ENCODE measurements at regions not wholly inside any gene's neighbourhood (a gene's known extent, or its start where the extent isn't known, plus 50 kb on each side); places are given as distances from the start of the nearest gene placed in this dataset.

- no peak for DNase-seq (ENCODE audit: low read depth, low spot score)
- H3K27me3 ChIP-seq (ENCODE audit: control insufficient read depth, insufficient read depth, low read length): no peaks in the 10 kb centered on the region
- no peak overlapping the region for H3K4me3 ChIP-seq (ENCODE audit: low read length)
- H3K27ac ChIP-seq (ENCODE audit: low read length): no peak overlapping the region
- no peaks in the 10 kb centered on the region for H3K36me3 ChIP-seq (ENCODE audit: control insufficient read depth, insufficient read depth, low read length)
- no peaks in the 10 kb centered on the region for H3K4me1 ChIP-seq (ENCODE audit: control insufficient read depth, insufficient read depth, low read length)
- no peaks in the 10 kb centered on the region for H3K9me3 ChIP-seq (ENCODE audit: control insufficient read depth, insufficient read depth, low read length)
Observed at GRCh38 chr1:209484429-209484828, 99.1 kb upstream of the CAMK1G start.

- Histone ChIP-seq H3K4me1 (ENCODE audit: control insufficient read depth, insufficient read depth, low read length) (no peaks in the 10 kb centered on the region), H3K4me3 (ENCODE audit: low read length) (no peak overlapping the region), H3K27me3 (ENCODE audit: control insufficient read depth, insufficient read depth, low read length) (no peaks in the 10 kb centered on the region), H3K36me3 (ENCODE audit: control insufficient read depth, insufficient read depth, low read length) (no peaks in the 10 kb centered on the region), H3K9me3 (ENCODE audit: control insufficient read depth, insufficient read depth, low read length) (no peaks in the 10 kb centered on the region), H3K27ac (ENCODE audit: low read length) (no peak overlapping the region)
- DNase-seq (ENCODE audit: low read depth, low spot score): no peak
- no CpG with 5 or more reads among the region's 2 CpGs for WGBS (ENCODE audit: insufficient coverage, insufficient read length)
Observed at GRCh38 chr1:209485167-209485566, 98.3 kb upstream of the CAMK1G start.

DNA sequence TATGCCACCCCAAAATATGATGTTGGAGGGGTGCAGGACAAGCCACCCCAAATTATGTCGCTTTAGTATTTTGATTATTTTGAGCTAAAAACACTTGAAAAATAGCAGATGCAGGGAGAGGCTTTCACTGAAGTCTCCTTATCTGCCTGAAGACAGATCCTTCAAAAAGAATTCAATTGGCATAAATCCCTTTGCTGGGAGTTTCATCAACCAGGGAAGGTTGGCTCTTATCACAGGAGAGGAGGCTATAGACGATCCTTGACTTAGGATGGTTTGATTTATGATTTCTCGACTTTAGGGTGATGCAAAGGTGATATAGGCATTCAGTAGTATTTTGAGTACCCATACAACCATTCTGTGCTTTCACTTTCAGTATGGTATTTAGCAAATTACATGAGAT, 97.8 kb upstream of the CAMK1G start:
- no CpG with 5 or more reads among the region's 3 CpGs for WGBS (ENCODE audit: insufficient coverage, insufficient read length)
- DNase-seq (ENCODE audit: low read depth, low spot score): no peak
- no peak overlapping the region for H3K27ac ChIP-seq (ENCODE audit: low read length)
- H3K27me3 ChIP-seq (ENCODE audit: control insufficient read depth, insufficient read depth, low read length): no peaks in the 10 kb centered on the region
- no peaks in the 10 kb centered on the region for H3K36me3 ChIP-seq (ENCODE audit: control insufficient read depth, insufficient read depth, low read length)
- H3K4me3 ChIP-seq (ENCODE audit: low read length): no peak overlapping the region
- no peaks in the 10 kb centered on the region for H3K9me3 ChIP-seq (ENCODE audit: control insufficient read depth, insufficient read depth, low read length)
- H3K4me1 ChIP-seq (ENCODE audit: control insufficient read depth, insufficient read depth, low read length): no peaks in the 10 kb centered on the region

GRCh38 chr1:209486861-209487593, 96.5 kb upstream of the CAMK1G start:
- no peak overlapping the region for H3K27ac ChIP-seq (ENCODE audit: low read length)
- no peaks in the 10 kb centered on the region for H3K9me3 ChIP-seq (ENCODE audit: control insufficient read depth, insufficient read depth, low read length)
- WGBS (ENCODE audit: insufficient coverage, insufficient read length): no CpG with 5 or more reads among the region's 1 CpG
- no peaks in the 10 kb centered on the region for H3K36me3 ChIP-seq (ENCODE audit: control insufficient read depth, insufficient read depth, low read length)
- no peaks in the 10 kb centered on the region for H3K27me3 ChIP-seq (ENCODE audit: control insufficient read depth, insufficient read depth, low read length)
- no peak for DNase-seq (ENCODE audit: low read depth, low spot score)
- no peaks in the 10 kb centered on the region; the same call in 1 of the 2 replicates for H3K4me1 ChIP-seq (ENCODE audit: control insufficient read depth, insufficient read depth, low read length)
- H3K4me3 ChIP-seq (ENCODE audit: low read length): no peak overlapping the region

- Histone ChIP-seq H3K9me3 (ENCODE audit: control insufficient read depth, insufficient read depth, low read length) (no peaks in the 10 kb centered on the region), H3K36me3 (ENCODE audit: control insufficient read depth, insufficient read depth, low read length) (no peaks in the 10 kb centered on the region), H3K4me1 (ENCODE audit: control insufficient read depth, insufficient read depth, low read length) (no peaks in the 10 kb centered on the region; the same call in 1 of the 2 replicates), H3K4me3 (ENCODE audit: low read length) (no peak overlapping the region), H3K27ac (ENCODE audit: low read length) (no peak overlapping the region), H3K27me3 (ENCODE audit: control insufficient read depth, insufficient read depth, low read length) (no peaks in the 10 kb centered on the region)
- no CpG with 5 or more reads among the region's 3 CpGs for WGBS (ENCODE audit: insufficient coverage, insufficient read length)
- DNase-seq (ENCODE audit: low read depth, low spot score): no peak
Observed at GRCh38 chr1:209490013-209490412, 93.5 kb upstream of the CAMK1G start.

GRCh38 chr1:209491031-209491430, 92.5 kb upstream of the CAMK1G start:
- Histone ChIP-seq H3K27ac (ENCODE audit: low read length) (no peak overlapping the region), H3K4me1 (ENCODE audit: control insufficient read depth, insufficient read depth, low read length) (no peaks in the 10 kb centered on the region; the same call in 1 of the 2 replicates), H3K9me3 (ENCODE audit: control insufficient read depth, insufficient read depth, low read length) (no peaks in the 10 kb centered on the region), H3K4me3 (ENCODE audit: low read length) (no peak overlapping the region), H3K36me3 (ENCODE audit: control insufficient read depth, insufficient read depth, low read length) (no peaks in the 10 kb centered on the region), H3K27me3 (ENCODE audit: control insufficient read depth, insufficient read depth, low read length) (no peaks in the 10 kb centered on the region)
- no CpG with 5 or more reads among the region's 2 CpGs for WGBS (ENCODE audit: insufficient coverage, insufficient read length)
- no peak for DNase-seq (ENCODE audit: low read depth, low spot score)

DNA sequence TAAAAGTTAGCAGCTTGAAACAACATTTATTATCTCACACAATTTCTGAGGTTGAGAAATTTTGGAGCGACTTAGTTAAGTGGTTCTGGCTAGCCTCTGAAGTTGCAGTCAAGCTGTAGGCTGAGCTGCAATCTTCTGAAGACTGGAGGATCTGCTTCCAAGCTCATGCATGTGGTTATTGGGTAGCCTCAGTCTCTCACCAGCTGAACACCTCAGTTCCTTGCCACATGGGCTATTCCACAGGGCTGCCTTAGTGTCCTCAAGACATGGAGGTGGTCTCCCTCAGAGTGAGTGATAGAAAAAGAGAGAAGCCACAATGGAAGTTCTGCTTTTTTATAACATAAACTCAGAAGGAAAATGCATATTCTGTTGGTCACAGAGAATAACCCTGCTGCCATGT, 92.0 kb upstream of the CAMK1G start:
- no peaks in the 10 kb centered on the region; the same call in 1 of the 2 replicates for H3K4me1 ChIP-seq (ENCODE audit: control insufficient read depth, insufficient read depth, low read length)
- WGBS (ENCODE audit: insufficient coverage, insufficient read length): no CpG with 5 or more reads among the region's 1 CpG
- no peaks in the 10 kb centered on the region for H3K36me3 ChIP-seq (ENCODE audit: control insufficient read depth, insufficient read depth, low read length)
- H3K27me3 ChIP-seq (ENCODE audit: control insufficient read depth, insufficient read depth, low read length): no peaks in the 10 kb centered on the region
- no peak for DNase-seq (ENCODE audit: low read depth, low spot score)
- H3K4me3 ChIP-seq (ENCODE audit: low read length): no peak overlapping the region
- no peak overlapping the region for H3K27ac ChIP-seq (ENCODE audit: low read length)
- H3K9me3 ChIP-seq (ENCODE audit: control insufficient read depth, insufficient read depth, low read length): no peaks in the 10 kb centered on the region

- Histone ChIP-seq H3K36me3 (ENCODE audit: control insufficient read depth, insufficient read depth, low read length) (no peaks in the 10 kb centered on the region), H3K4me1 (ENCODE audit: control insufficient read depth, insufficient read depth, low read length) (no peaks in the 10 kb centered on the region; the same call in 1 of the 2 replicates), H3K9me3 (ENCODE audit: control insufficient read depth, insufficient read depth, low read length) (no peaks in the 10 kb centered on the region), H3K4me3 (ENCODE audit: low read length) (no peak overlapping the region), H3K27me3 (ENCODE audit: control insufficient read depth, insufficient read depth, low read length) (no peaks in the 10 kb centered on the region), H3K27ac (ENCODE audit: low read length) (no peak overlapping the region)
- no peak for DNase-seq (ENCODE audit: low read depth, low spot score)
- WGBS (ENCODE audit: insufficient coverage, insufficient read length): no CpG with 5 or more reads among the region's 4 CpGs
Observed at GRCh38 chr1:209491897-209492296, 91.6 kb upstream of the CAMK1G start.

DNA sequence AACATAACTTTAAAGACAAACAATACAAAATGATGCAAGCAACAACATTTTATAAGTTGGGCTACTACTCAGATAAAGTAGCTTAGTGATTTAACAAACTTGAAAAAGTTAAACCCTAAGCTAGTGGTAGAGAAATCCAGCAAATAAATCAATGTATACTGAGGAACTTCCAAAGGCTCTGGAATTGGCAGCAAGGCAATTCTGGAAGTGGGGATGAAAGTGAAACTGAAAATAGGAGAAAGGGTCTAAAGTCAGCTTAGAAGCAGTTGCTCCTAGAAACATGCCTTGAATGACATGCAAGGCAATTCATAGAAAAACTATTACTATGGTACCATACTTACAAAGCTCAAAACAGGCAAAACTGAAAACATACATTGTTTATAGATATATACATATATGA, 90.0 kb upstream of the CAMK1G start:
- Histone ChIP-seq H3K9me3 (ENCODE audit: control insufficient read depth, insufficient read depth, low read length) (no peaks in the 10 kb centered on the region), H3K4me3 (ENCODE audit: low read length) (no peak overlapping the region), H3K36me3 (ENCODE audit: control insufficient read depth, insufficient read depth, low read length) (no peaks in the 10 kb centered on the region), H3K4me1 (ENCODE audit: control insufficient read depth, insufficient read depth, low read length) (no peaks in the 10 kb centered on the region; the same call in 1 of the 2 replicates), H3K27me3 (ENCODE audit: control insufficient read depth, insufficient read depth, low read length) (no peaks in the 10 kb centered on the region), H3K27ac (ENCODE audit: low read length) (no peak overlapping the region)
- DNase-seq (ENCODE audit: low read depth, low spot score): no peak

DNA sequence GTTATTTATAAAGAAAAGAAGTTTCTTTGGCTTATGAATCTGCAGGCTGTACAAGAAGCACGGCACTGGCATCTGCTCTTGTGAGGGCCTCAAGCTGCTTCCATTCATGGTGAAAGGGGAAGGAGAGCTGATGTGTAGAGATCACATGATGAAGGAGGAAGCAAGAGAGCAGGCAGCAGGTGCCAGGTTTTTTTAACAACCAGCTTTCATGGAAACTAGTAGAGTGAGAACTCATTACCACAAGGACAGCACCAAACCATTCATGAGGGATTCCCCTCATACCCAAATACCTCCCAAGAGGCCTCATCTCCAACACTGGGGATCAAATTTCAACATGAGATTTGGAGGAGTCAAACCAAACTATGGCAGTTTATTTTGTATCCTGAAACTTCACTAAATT, 85.8 kb upstream of the CAMK1G start:
- Histone ChIP-seq H3K27me3 (ENCODE audit: control insufficient read depth, insufficient read depth, low read length) (no peaks in the 10 kb centered on the region), H3K36me3 (ENCODE audit: control insufficient read depth, insufficient read depth, low read length) (no peaks in the 10 kb centered on the region), H3K4me1 (ENCODE audit: control insufficient read depth, insufficient read depth, low read length) (no peaks in the 10 kb centered on the region; the same call in 1 of the 2 replicates), H3K4me3 (ENCODE audit: low read length) (no peak overlapping the region), H3K27ac (ENCODE audit: low read length) (no peak overlapping the region), H3K9me3 (ENCODE audit: control insufficient read depth, insufficient read depth, low read length) (no peaks in the 10 kb centered on the region)
- no peak for DNase-seq (ENCODE audit: low read depth, low spot score)
- no CpG with 5 or more reads among the region's 1 CpG for WGBS (ENCODE audit: insufficient coverage, insufficient read length)

- Histone ChIP-seq H3K9me3 (ENCODE audit: control insufficient read depth, insufficient read depth, low read length) (no peaks in the 10 kb centered on the region), H3K27ac (ENCODE audit: low read length) (no peak overlapping the region), H3K27me3 (ENCODE audit: control insufficient read depth, insufficient read depth, low read length) (no peaks in the 10 kb centered on the region), H3K36me3 (ENCODE audit: control insufficient read depth, insufficient read depth, low read length) (no peaks in the 10 kb centered on the region), H3K4me1 (ENCODE audit: control insufficient read depth, insufficient read depth, low read length) (no peaks in the 10 kb centered on the region; the same call in 1 of the 2 replicates), H3K4me3 (ENCODE audit: low read length) (no peak overlapping the region)
- no CpG with 5 or more reads among the region's 1 CpG for WGBS (ENCODE audit: insufficient coverage, insufficient read length)
- DNase-seq (ENCODE audit: low read depth, low spot score): no peak
Observed at GRCh38 chr1:209500993-209501392, 82.5 kb upstream of the CAMK1G start.
